Neural cell (in vitro differentiated cells): ENCODE measurements at regions not wholly inside any gene's neighbourhood (a gene's known extent, or its start where the extent isn't known, plus 50 kb on each side); places are given as distances from the start of the nearest gene placed in this dataset.

Experiments
- CTCF ChIP-seq: fragments of 450-650 bp; IDR thresholded peaks from 2 replicates; pipeline ENCODE4 v1.5.1; 2014; ENCODE audit warnings: antibody characterized with exemption, mild to moderate bottlenecking, moderate library complexity; ENCODE audit not compliant: poor library complexity, severe bottlenecking
- POLR2AphosphoS5 ChIP-seq: IDR thresholded peaks from 2 replicates; pipeline ENCODE4 v1.6.1; 2012
- RAD21 ChIP-seq: fragments of 450-650 bp; conservative IDR thresholded peaks from 2 replicates; pipeline ENCODE4 v1.6.1; 2014; ENCODE audit warnings: antibody characterized with exemption, mild to moderate bottlenecking, moderate library complexity
- REST ChIP-seq: IDR thresholded peaks from 2 replicates; pipeline ENCODE4 v1.6.1; 2012; ENCODE audit warnings: borderline replicate concordance
- SMC3 ChIP-seq: fragments of 450-650 bp; conservative IDR thresholded peaks from 2 replicates; pipeline ENCODE4 v1.6.1; 2014; ENCODE audit warnings: antibody characterized with exemption, mild to moderate bottlenecking, moderate library complexity; ENCODE audit not compliant: poor library complexity
- TAF1 ChIP-seq: IDR thresholded peaks from 2 replicates; pipeline ENCODE4 v1.6.1; 2012; ENCODE audit warnings: low read depth

DNA sequence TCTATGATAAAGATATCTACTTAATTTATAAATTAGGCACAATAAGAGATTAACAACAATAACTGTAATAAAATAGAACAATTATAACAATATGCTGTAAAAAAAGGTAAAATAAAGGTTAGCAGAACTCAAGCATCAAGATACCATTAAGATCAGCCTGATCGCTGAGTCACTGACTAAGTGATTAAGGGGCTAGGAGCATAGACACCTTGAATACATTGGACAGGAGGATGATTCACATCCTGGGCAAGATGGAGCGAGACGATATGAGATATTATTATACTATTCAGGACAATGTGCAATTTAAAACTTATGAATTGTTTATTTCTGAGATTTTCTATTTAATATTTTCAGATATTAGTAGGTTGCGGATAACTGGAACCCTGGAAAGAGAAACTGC, 1277.8 kb upstream of the ZEB2 start:
- no peak for TF ChIP-seq REST
- no peak for TF ChIP-seq CTCF
- no peak for TF ChIP-seq SMC3
- TF ChIP-seq POLR2AphosphoS5 = no peak
- TF ChIP-seq TAF1 = no peak
- no peak for TF ChIP-seq RAD21
